ENCODE measurements at regions not wholly inside any gene's neighbourhood (a gene's known extent, or its start where the extent isn't known, plus 50 kb on each side); places are given as distances from the start of the nearest gene placed in this dataset.

- no TSS peak for BruUV-seq (replicated peaks)
- ChIA-PET CTCF (no interaction called here), POLR2A (no interaction called here)
- Histone ChIP-seq H3K36me3 (ENCODE audit: control insufficient read depth in 2 of 2, extremely low read depth in 1 of 2, insufficient read depth in 2 of 2, low read length in 2 of 2) (no peaks in the 10 kb centered on the region), H3K4me1 (ENCODE audit: control insufficient read depth, extremely low read depth, insufficient read depth, low read length) (no peaks in the 10 kb centered on the region), H2AFZ (ENCODE audit: low read depth, low read length) (no peak overlapping the region), H4K20me1 (replicated peaks; ENCODE audit: control insufficient read depth, extremely low read depth, insufficient read depth, low read length) (no peaks in the 10 kb centered on the region), H3K4me3 (replicated peaks in 1 of 3; ENCODE audit: insufficient read depth in 1 of 3, low read depth in 1 of 3, low read length in 3 of 3) (no peak overlapping the region), H3K9me3 (replicated peaks; ENCODE audit: control insufficient read depth, insufficient read depth, low read length) (no peaks in the 10 kb centered on the region), H3K9ac (replicated peaks; ENCODE audit: extremely low read depth, insufficient read depth, low read length) (no peak overlapping the region), H3K27me3 (ENCODE audit: control insufficient read depth in 2 of 2, insufficient read depth in 2 of 2, low read length in 2 of 2) (no peaks in the 10 kb centered on the region), H3K4me2 (ENCODE audit: insufficient read depth, low read length) (no peak overlapping the region), H3K9me1 (replicated peaks; ENCODE audit: control insufficient read depth, extremely low read depth, insufficient read depth, low read length) (no peaks in the 10 kb centered on the region), H3K79me2 (ENCODE audit: control insufficient read depth, insufficient read depth, low read length) (no peaks in the 10 kb centered on the region), H3K27ac (ENCODE audit: insufficient read depth, low read depth, low read length) (no peak overlapping the region)
- no peak for FAIRE-seq
- intact Hi-C loops (cut with micrococcal nuclease): no loop called here
- no peak for DNase-seq (ENCODE audit: low read depth, low spot score)
- dilution Hi-C loops (cut with MboI; ENCODE audit: extremely low pct_ligation_motif_present, low sequenced_read_pairs): no loop called here
- no peak for TF ChIP-seq POLR2A (IDR thresholded peaks at IDR 0.05; ENCODE audit: low read depth, low read length)
- TF ChIP-seq MYC (IDR thresholded peaks at IDR 0.05; ENCODE audit: low read depth, low read length): no peak
- TF ChIP-seq JUN (IDR thresholded peaks at IDR 0.05; ENCODE audit: borderline replicate concordance, insufficient read depth, insufficient read length, low read depth): no peak
- TF ChIP-seq GATA2 (IDR thresholded peaks at IDR 0.05; ENCODE audit: insufficient read depth, insufficient read length, low read depth, low read length): no peak
- no peak for TF ChIP-seq CTCF (IDR thresholded peaks at IDR 0.05; ENCODE audit: extremely low read depth in 1 of 2, insufficient read depth in 1 of 2, low read depth in 1 of 2, low read length in 2 of 2)
- TF ChIP-seq POLR2AphosphoS5 (IDR thresholded peaks at IDR 0.05; ENCODE audit: insufficient read depth, low read depth, low read length): no peak
- no peak for TF ChIP-seq MAX (IDR thresholded peaks at IDR 0.05; ENCODE audit: insufficient read depth, insufficient read length)
- TF ChIP-seq FOS (IDR thresholded peaks at IDR 0.05; ENCODE audit: borderline replicate concordance, insufficient read depth, low read length): no peak
- no peak for TF ChIP-seq EZH2 (IDR thresholded peaks at IDR 0.05; ENCODE audit: borderline replicate concordance, low read depth, low read length, severe bottlenecking)
Measured at GRCh38 chr2:185663811-185664210, 74.8 kb upstream of the FSIP2 start.

Measured in endothelial cell of umbilical vein (primary cell).